H54 (cell line): ENCODE measurements at regions not wholly inside any gene's neighbourhood (a gene's known extent, or its start where the extent isn't known, plus 50 kb on each side); places are given as distances from the start of the nearest gene placed in this dataset.

Experiments
- DNase-seq: peaks from one replicate; pipeline ENCODE4 v3.0.0; 2011; ENCODE audit warnings: low spot score, mixed read lengths; ENCODE audit not compliant: insufficient read length
- FAIRE-seq: peaks from 3 replicates; lab custom pipeline; 2011; peaks lifted over from hg19 to GRCh38; lab: Jason Lieb, UNC
- POLR2A ChIP-seq: IDR thresholded peaks from 2 replicates; pipeline ENCODE4 v1.6.1; 2011; ENCODE audit warnings: low read depth, mild to moderate bottlenecking, low read length

GRCh38 chr5:105030153-105030552, 1467.6 kb upstream of the NUDT12 start:
- no peak for FAIRE-seq

GRCh38 chr5:105015098-105015497, 1452.5 kb upstream of the NUDT12 start:
- no peak for TF ChIP-seq POLR2A
- FAIRE-seq = no peak
- no peak for DNase-seq

More at GRCh38 chr5:105030153-105030552, 1467.6 kb upstream of the NUDT12 start:
- no peak for DNase-seq
- TF ChIP-seq POLR2A = no peak

GRCh38 chr5:104998572-104998971, 1436.0 kb upstream of the NUDT12 start:
- FAIRE-seq (no peak), DNase-seq (no peak)
- no peak for TF ChIP-seq POLR2A

- TF ChIP-seq POLR2A = no peak
- FAIRE-seq (no peak), DNase-seq (no peak)
Measured at GRCh38 chr5:104998169-104998568, 1435.6 kb upstream of the NUDT12 start.

GRCh38 chr5:104987074-104987473, 1424.5 kb upstream of the NUDT12 start:
- TF ChIP-seq POLR2A = no peak
- no peak for FAIRE-seq
- no peak for DNase-seq

GRCh38 chr5:104977529-104977928, 1414.9 kb upstream of the NUDT12 start:
- FAIRE-seq (no peak), DNase-seq (no peak)
- no peak for TF ChIP-seq POLR2A

- DNase-seq (no peak), FAIRE-seq (no peak)
- no peak for TF ChIP-seq POLR2A
Measured at GRCh38 chr5:104967806-104968410, 1405.3 kb upstream of the NUDT12 start.

- TF ChIP-seq POLR2A = no peak
- FAIRE-seq = no peak
- DNase-seq = no peak
Measured at GRCh38 chr5:104965006-104965405, 1402.4 kb upstream of the NUDT12 start.

GRCh38 chr5:104955479-104955878, 1392.9 kb upstream of the NUDT12 start:
- TF ChIP-seq POLR2A = no peak
- DNase-seq (no peak), FAIRE-seq (no peak)

GRCh38 chr5:104952876-104953275, 1390.3 kb upstream of the NUDT12 start:
- no peak for FAIRE-seq
- DNase-seq = no peak
- no peak for TF ChIP-seq POLR2A

GRCh38 chr5:104951829-104952228, 1389.2 kb upstream of the NUDT12 start:
- TF ChIP-seq POLR2A = no peak
- DNase-seq (no peak), FAIRE-seq (no peak)

- no peak for FAIRE-seq
- no peak for DNase-seq
- TF ChIP-seq POLR2A = no peak
Measured at GRCh38 chr5:104947076-104947475, 1384.5 kb upstream of the NUDT12 start.

GRCh38 chr5:104942735-104943134, 1380.1 kb upstream of the NUDT12 start:
- FAIRE-seq (no peak), DNase-seq (no peak)
- TF ChIP-seq POLR2A = no peak

- no peak for TF ChIP-seq POLR2A
- FAIRE-seq = no peak
- DNase-seq = no peak
Measured at GRCh38 chr5:104941030-104941645, 1378.5 kb upstream of the NUDT12 start.

- FAIRE-seq = no peak
- DNase-seq = no peak
- TF ChIP-seq POLR2A = no peak
Measured at GRCh38 chr5:104937598-104937997, 1375.0 kb upstream of the NUDT12 start.
